ENCODE measurements at regions not wholly inside any gene's neighbourhood (a gene's known extent, or its start where the extent isn't known, plus 50 kb on each side); places are given as distances from the start of the nearest gene placed in this dataset.

DNA sequence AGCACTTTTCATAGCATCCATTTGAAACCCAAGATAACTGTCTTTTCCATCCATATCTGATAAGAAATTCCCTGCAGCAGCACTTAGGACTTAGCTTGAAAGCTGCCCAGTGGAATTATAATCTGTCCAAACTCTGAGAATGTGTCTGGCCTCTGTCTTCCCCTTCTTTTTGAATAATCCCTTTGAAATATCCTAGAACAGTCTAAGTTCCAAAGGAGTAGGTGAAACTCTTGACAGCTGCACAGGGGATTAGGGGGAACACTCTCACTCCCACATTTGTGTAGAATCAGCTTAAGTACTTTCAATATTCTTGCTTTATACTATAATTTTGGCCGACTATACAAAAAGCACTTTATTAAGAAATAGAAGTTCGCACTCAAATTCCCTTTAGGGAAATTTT, 157.7 kb downstream of the PAPSS1 start:
- TF ChIP-seq, protein P1, sequence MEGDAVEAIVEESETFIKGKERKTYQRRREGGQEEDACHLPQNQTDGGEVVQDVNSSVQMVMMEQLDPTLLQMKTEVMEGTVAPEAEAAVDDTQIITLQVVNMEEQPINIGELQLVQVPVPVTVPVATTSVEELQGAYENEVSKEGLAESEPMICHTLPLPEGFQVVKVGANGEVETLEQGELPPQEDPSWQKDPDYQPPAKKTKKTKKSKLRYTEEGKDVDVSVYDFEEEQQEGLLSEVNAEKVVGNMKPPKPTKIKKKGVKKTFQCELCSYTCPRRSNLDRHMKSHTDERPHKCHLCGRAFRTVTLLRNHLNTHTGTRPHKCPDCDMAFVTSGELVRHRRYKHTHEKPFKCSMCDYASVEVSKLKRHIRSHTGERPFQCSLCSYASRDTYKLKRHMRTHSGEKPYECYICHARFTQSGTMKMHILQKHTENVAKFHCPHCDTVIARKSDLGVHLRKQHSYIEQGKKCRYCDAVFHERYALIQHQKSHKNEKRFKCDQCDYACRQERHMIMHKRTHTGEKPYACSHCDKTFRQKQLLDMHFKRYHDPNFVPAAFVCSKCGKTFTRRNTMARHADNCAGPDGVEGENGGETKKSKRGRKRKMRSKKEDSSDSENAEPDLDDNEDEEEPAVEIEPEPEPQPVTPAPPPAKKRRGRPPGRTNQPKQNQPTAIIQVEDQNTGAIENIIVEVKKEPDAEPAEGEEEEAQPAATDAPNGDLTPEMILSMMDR (IDR thresholded peaks at IDR 0.05; ENCODE audit: low read depth, low read length), result no peak
- H3K4me3 ChIP-seq (ENCODE audit: low read depth, low read length), result no peak overlapping the region

DNA sequence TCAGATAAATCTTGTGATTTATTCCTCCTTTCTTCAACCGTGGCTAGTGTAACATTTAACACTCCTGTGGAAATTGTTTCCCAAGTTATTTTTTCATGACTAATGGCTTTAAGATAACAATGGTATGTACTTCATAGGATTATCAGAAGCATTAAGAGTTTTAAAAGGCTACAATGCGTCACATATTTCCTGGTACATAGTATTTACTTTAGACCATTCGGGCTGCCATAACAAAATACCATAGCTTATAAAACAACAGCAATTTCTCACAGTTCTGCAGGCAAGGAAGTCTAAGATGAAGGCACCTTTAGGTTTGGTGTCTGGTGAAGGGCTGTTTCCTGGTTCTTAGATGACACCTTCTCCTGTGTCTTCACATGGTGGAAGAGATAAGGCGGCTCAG, 158.6 kb downstream of the PAPSS1 start:
- TF ChIP-seq, protein P1 (IDR thresholded peaks at IDR 0.05; ENCODE audit: low read depth, low read length), result no peak
- no peak for DNase-seq
- Histone ChIP-seq H3K36me3 (no peaks in the 10 kb centered on the region), H3K27me3 (no peaks in the 10 kb centered on the region), H3K4me1 (no peaks in the 10 kb centered on the region), H3K4me3 (ENCODE audit: low read depth, low read length) (no peak overlapping the region), H3K9me3 (no peaks in the 10 kb centered on the region; the same call in 1 of the 2 replicates)

More for the DNA sequence above, 157.7 kb downstream of the PAPSS1 start:
- Histone ChIP-seq H3K27me3 (no peaks in the 10 kb centered on the region), H3K9me3 (no peaks in the 10 kb centered on the region; the same call in 1 of the 2 replicates), H3K36me3 (no peaks in the 10 kb centered on the region), H3K4me1 (no peaks in the 10 kb centered on the region)
- DNase-seq, result no peak

DNA sequence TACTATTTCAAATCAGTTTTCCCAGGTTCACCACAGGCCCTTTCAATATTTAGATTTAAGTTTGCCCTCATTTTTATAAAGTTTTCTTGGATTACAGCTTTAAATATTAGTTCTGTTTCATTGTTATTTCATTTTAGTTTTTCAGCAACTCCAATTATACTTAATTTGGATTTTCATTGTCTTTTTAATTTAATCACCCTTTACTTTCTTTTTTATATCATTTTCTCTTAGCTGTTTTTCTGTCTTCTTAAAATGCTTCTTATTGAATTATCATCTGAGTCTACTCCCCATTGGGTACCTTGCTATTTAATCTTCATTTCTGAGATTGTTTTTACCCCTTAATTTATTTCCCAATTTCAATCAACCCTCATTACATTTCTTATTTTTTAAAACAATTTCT, 160.4 kb downstream of the PAPSS1 start:
- Histone ChIP-seq H3K4me1 (no peaks in the 10 kb centered on the region), H3K27me3 (no peaks in the 10 kb centered on the region), H3K36me3 (no peaks in the 10 kb centered on the region), H3K9me3 (no peaks in the 10 kb centered on the region; the same call in 1 of the 2 replicates), H3K4me3 (ENCODE audit: low read depth, low read length) (no peak overlapping the region)
- TF ChIP-seq, protein P1 (IDR thresholded peaks at IDR 0.05; ENCODE audit: low read depth, low read length), result no peak
- DNase-seq, result no peak

DNA sequence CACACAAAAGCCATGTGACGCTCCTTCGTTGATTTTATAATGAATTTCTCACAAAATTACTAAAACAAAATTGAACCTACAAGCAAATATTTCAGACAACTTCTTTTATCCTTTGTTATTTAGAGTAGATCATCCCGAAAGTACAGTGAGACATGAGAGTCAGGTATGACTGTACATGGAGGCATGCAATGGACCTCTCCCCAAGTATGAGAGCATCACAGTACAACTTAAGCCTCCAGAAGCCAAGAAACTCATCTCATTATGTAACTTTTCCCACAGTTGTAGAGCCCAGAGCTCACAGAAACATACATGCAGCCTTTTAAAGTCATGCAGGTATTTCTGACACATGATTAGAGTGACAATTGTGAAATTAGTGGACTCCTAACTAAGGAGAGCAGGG, 167.7 kb downstream of the PAPSS1 start:
- Histone ChIP-seq H3K4me1 (no peaks in the 10 kb centered on the region), H3K9me3 (no peaks in the 10 kb centered on the region), H3K4me3 (ENCODE audit: low read depth, low read length) (no peak overlapping the region), H3K36me3 (no peaks in the 10 kb centered on the region), H3K27me3 (no peaks in the 10 kb centered on the region)
- TF ChIP-seq, protein P1 (IDR thresholded peaks at IDR 0.05; ENCODE audit: low read depth, low read length), result no peak
- no peak for DNase-seq

DNA sequence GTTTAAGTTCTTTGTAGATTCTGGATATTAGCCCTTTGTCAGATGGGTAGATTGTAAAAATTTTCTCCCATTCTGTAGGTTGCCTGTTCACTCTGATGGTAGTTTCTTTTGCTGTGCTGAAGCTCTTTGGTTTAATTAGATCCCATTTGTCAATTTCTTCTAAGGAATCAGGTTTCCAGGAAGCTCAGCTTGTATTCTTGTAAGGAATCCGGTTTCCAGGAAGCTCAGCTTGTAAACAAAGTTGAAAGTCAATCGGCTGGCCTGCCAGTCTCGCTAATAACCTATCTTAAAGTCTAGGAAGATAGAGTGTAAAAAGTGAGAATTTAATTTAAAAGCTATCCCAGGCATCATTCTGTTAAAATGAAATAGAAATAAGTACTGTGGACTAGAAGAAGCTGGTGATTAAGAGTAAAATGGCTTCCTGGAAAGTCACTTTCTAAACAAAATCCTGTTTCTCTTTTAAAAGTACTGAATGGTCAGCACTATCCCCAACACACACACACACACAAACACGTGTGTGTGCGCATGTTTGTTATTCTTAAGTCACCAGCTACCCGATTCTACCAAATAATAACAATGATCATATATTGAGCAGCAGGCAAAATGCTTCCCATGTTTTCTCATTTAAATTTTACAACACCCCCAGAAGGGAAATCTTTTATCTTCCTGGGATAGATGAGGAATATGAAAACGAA, 171.7 kb downstream of the PAPSS1 start:
- Histone ChIP-seq H3K4me1 (no peaks in the 10 kb centered on the region), H3K27me3 (no peaks in the 10 kb centered on the region), H3K4me3 (ENCODE audit: low read depth, low read length) (no peak overlapping the region), H3K36me3 (no peaks in the 10 kb centered on the region), H3K9me3 (no peaks in the 10 kb centered on the region)
- TF ChIP-seq, protein P1 (IDR thresholded peaks at IDR 0.05; ENCODE audit: low read depth, low read length), result no peak
- DNase-seq, result no peak

DNA sequence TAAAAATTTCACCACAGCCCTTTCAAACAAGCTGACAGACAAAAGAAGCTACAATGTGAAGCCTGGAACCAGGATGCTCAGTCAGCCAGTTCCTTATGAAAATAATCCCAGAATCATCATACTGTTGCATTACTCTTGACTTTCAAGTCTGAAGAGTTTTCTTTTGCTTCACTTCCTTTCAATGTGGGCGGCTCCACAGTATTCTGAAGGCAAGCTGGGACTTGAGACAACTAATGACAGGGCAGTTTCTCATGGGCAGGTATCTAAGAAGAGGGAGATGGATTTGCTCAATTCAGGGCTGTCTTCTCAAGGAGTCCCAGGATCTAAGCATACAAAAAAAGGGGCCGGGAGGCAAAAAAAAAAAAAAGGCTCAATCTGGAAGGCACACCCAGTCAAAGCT, 173.4 kb downstream of the PAPSS1 start:
- no peaks in the 10 kb centered on the region for H3K27me3 ChIP-seq
- no peak overlapping the region for H3K4me3 ChIP-seq (ENCODE audit: low read depth, low read length)
- H3K9me3 ChIP-seq, result no peaks in the 10 kb centered on the region
- DNase-seq, result no peak
- H3K36me3 ChIP-seq, result no peaks in the 10 kb centered on the region
- H3K4me1 ChIP-seq, result no peaks in the 10 kb centered on the region
- TF ChIP-seq, protein P1 (IDR thresholded peaks at IDR 0.05; ENCODE audit: low read depth, low read length), result no peak

Measured in BE2C (cell line).